H9 (cell line): ENCODE measurements at regions not wholly inside any gene's neighbourhood (a gene's known extent, or its start where the extent isn't known, plus 50 kb on each side); places are given as distances from the start of the nearest gene placed in this dataset.

ENCODE experiments used
- DNase-seq: peaks from one replicate; pipeline ENCODE4 v3.0.0-alpha.2; 2017
- H2AFZ ChIP-seq: one replicate; pipeline ENCODE4 v1.6.1; 2013; ENCODE audit warnings: mild to moderate bottlenecking, low read length, control low read depth, moderate library complexity
- H2AK5ac ChIP-seq: 2 replicates; pipeline ENCODE4 v1.6.1; 2013; ENCODE audit warnings: low read length, control low read depth, mixed read lengths; ENCODE audit not compliant: insufficient read length
- H2BK120ac ChIP-seq: one replicate; pipeline ENCODE4 v1.6.1; 2013; ENCODE audit warnings: low read depth, mild to moderate bottlenecking, low read length, control low read depth, inconsistent platforms; ENCODE audit not compliant: poor library complexity, severe bottlenecking
- H2BK12ac ChIP-seq: 2 replicates; pipeline ENCODE4 v1.6.1; 2013; ENCODE audit warnings: low read length, control low read depth, mixed read lengths, low read depth; ENCODE audit not compliant: insufficient read length
- H2BK15ac ChIP-seq: 2 replicates; pipeline ENCODE4 v1.6.1; 2013; ENCODE audit warnings: low read depth, low read length, control low read depth
- H2BK20ac ChIP-seq: one replicate; pipeline ENCODE4 v1.6.1; 2013; ENCODE audit warnings: low read depth, mild to moderate bottlenecking, low read length, control low read depth, inconsistent platforms; ENCODE audit not compliant: poor library complexity, severe bottlenecking
- H2BK5ac ChIP-seq: 2 replicates; pipeline ENCODE4 v1.6.1; 2013; ENCODE audit warnings: low read length, control low read depth, mixed read lengths; ENCODE audit not compliant: insufficient read length
- H3K14ac ChIP-seq: 2 replicates; pipeline ENCODE4 v1.6.1; 2013; ENCODE audit warnings: low read length, control low read depth; ENCODE audit not compliant: insufficient read depth
- H3K18ac ChIP-seq: 2 replicates; pipeline ENCODE4 v1.6.1; 2013; ENCODE audit warnings: low read depth, mild to moderate bottlenecking, mixed read lengths, low read length, control low read depth; ENCODE audit not compliant: insufficient read length
- H3K23ac ChIP-seq: 2 replicates; pipeline ENCODE4 v1.6.1; 2013; ENCODE audit warnings: low read length, control low read depth, mixed read lengths, low read depth; ENCODE audit not compliant: insufficient read length
- H3K23me2 ChIP-seq: 2 replicates; pipeline ENCODE4 v1.6.1; 2013; ENCODE audit warnings: low read depth, mild to moderate bottlenecking, mixed read lengths, low read length, control low read depth; ENCODE audit not compliant: insufficient read length, poor library complexity, severe bottlenecking
- H3K27ac ChIP-seq: 2 replicates; pipeline ENCODE4 v1.5.1; 2013; ENCODE audit warnings: low read length, control low read depth, mixed read lengths, low read depth; ENCODE audit not compliant: insufficient read length
- H3K27me3 ChIP-seq: 2 replicates; pipeline ENCODE4 v1.6.1; 2013; ENCODE audit warnings: low read length, control low read depth, inconsistent platforms; ENCODE audit not compliant: insufficient read depth
- H3K4ac ChIP-seq: 2 replicates; pipeline ENCODE4 v1.6.1; 2013; ENCODE audit warnings: low read depth, mild to moderate bottlenecking, control low read depth, inconsistent platforms, low read length, moderate library complexity
- H3K4me1 ChIP-seq: 2 replicates; pipeline ENCODE4 v1.6.1; 2013; ENCODE audit warnings: low read length, control low read depth, inconsistent platforms; ENCODE audit not compliant: insufficient read depth
- H3K4me2 ChIP-seq: 2 replicates; pipeline ENCODE4 v1.6.1; 2013; ENCODE audit warnings: low read length, control low read depth, mixed read lengths; ENCODE audit not compliant: insufficient read length, insufficient read depth
- H3K56ac ChIP-seq: 2 replicates; pipeline ENCODE4 v1.6.1; 2013; ENCODE audit warnings: low read depth, mild to moderate bottlenecking, mixed read lengths, low read length, control low read depth; ENCODE audit not compliant: insufficient read length
- H3K79me1 ChIP-seq: 2 replicates; pipeline ENCODE4 v1.6.1; 2013; ENCODE audit warnings: low read depth, mild to moderate bottlenecking, moderate library complexity, low read length, control low read depth, inconsistent platforms; ENCODE audit not compliant: insufficient read depth, poor library complexity, severe bottlenecking
- H3K79me2 ChIP-seq: 2 replicates; pipeline ENCODE4 v1.6.1; 2013; ENCODE audit warnings: low read length, control low read depth, inconsistent platforms; ENCODE audit not compliant: insufficient read depth
- H3K9ac ChIP-seq: 2 replicates; pipeline ENCODE4 v1.6.1; 2013; ENCODE audit warnings: low read length, control low read depth, mixed read lengths; ENCODE audit not compliant: insufficient read length; ENCODE audit errors: extremely low read depth
- H3K9me3 ChIP-seq: one replicate; pipeline ENCODE4 v1.6.1; 2013; ENCODE audit warnings: low read depth, low read length, inconsistent platforms; ENCODE audit not compliant: control insufficient read depth
- H3T11ph ChIP-seq: one replicate; pipeline ENCODE4 v1.6.1; 2013; ENCODE audit warnings: mild to moderate bottlenecking, low read length, control low read depth, inconsistent platforms
- H4K20me1 ChIP-seq: one replicate; pipeline ENCODE4 v1.6.1; 2013; ENCODE audit not compliant: control insufficient read depth, insufficient read length, insufficient read depth
- H4K5ac ChIP-seq: 2 replicates; pipeline ENCODE4 v1.6.1; 2013; ENCODE audit warnings: low read depth, mild to moderate bottlenecking, mixed read lengths, low read length, control low read depth; ENCODE audit not compliant: insufficient read length
- H4K8ac ChIP-seq: replicated peaks from 2 replicates; pipeline ENCODE4 v1.6.1; 2013; ENCODE audit warnings: low read length, control low read depth, mixed read lengths, low read depth; ENCODE audit not compliant: insufficient read length
- H4K91ac ChIP-seq: 2 replicates; pipeline ENCODE4 v1.6.1; 2013; ENCODE audit warnings: low read depth, mild to moderate bottlenecking, moderate library complexity, mixed read lengths, low read length, control low read depth; ENCODE audit not compliant: insufficient read length
- H3K27ac Mint-ChIP-seq, 3 experiments: 2 replicates in 2 of 3; 3 replicates in 1 of 3; pipeline ENCODE4 v1.8.0; 2020 to 2021; ENCODE audit warnings: mixed read lengths in 3 of 3, mild to moderate bottlenecking in 1 of 3, moderate library complexity in 1 of 3
- H3K27me3 Mint-ChIP-seq: 2 replicates; pipeline ENCODE4 v1.8.0; 2021; ENCODE audit warnings: low read depth, mild to moderate bottlenecking, moderate library complexity, mixed read lengths
- H3K36me3 Mint-ChIP-seq, 3 experiments: 2 replicates in 2 of 3; 3 replicates in 1 of 3; pipeline ENCODE4 v1.8.0; 2020 to 2021; ENCODE audit warnings: low read depth in 3 of 3, mixed read lengths in 3 of 3; ENCODE audit not compliant: insufficient read depth in 1 of 3
- H3K4me1 Mint-ChIP-seq, 2 experiments: 2 replicates each; pipeline ENCODE4 v1.8.0; 2020; ENCODE audit warnings: mixed read lengths in 2 of 2
- H3K4me3 Mint-ChIP-seq, 2 experiments: 2 replicates in 1 of 2; 3 replicates in 1 of 2; pipeline ENCODE4 v1.8.0; 2020 to 2021; ENCODE audit warnings: mild to moderate bottlenecking in 2 of 2, mixed read lengths in 2 of 2, moderate library complexity in 1 of 2
- H3K9me3 Mint-ChIP-seq, 2 experiments: 2 replicates in 1 of 2; 3 replicates in 1 of 2; pipeline ENCODE4 v1.8.0; 2020; ENCODE audit warnings: mild to moderate bottlenecking in 2 of 2, mixed read lengths in 2 of 2, moderate library complexity in 1 of 2
- CTCF ChIP-seq: fragments of 200-600 bp; sonication (generic); conservative IDR thresholded peaks from 3 replicates; pipeline ENCODE4 v1.8.0; 2021; ENCODE audit warnings: antibody characterized with exemption, mild to moderate bottlenecking

- Histone ChIP-seq H4K91ac (no peak overlapping the region), H4K5ac (no peak overlapping the region), H3K18ac (no peak overlapping the region), H3K27me3 (no peaks in the 10 kb centered on the region), H3K14ac (no peak overlapping the region), H3K23me2 (no peaks in the 10 kb centered on the region), H4K20me1 (no peaks in the 10 kb centered on the region), H3K27ac (no peak overlapping the region), H2BK20ac (no peak overlapping the region), H4K8ac (no peak overlapping the region), H3K9ac (no peak overlapping the region), H3K4me2 (no peak overlapping the region), H3K23ac (no peak overlapping the region), H2BK15ac (no peak overlapping the region), H3T11ph (no peak overlapping the region), H3K9me3 (no peaks in the 10 kb centered on the region), H2AFZ (no peak overlapping the region), H2BK5ac (no peak overlapping the region), H3K56ac (no peak overlapping the region), H3K4ac (no peak overlapping the region), H3K79me1 (no peaks in the 10 kb centered on the region), H2AK5ac (no peak overlapping the region), H2BK120ac (no peak overlapping the region), H3K4me1 (no peaks in the 10 kb centered on the region), H2BK12ac (no peak overlapping the region), H3K79me2 (no peaks in the 10 kb centered on the region)
- H3K4me3 Mint-ChIP-seq = no peak overlapping the region
- H3K9me3 Mint-ChIP-seq = peaks cover under 1% of the 10 kb centered on the region in 2 experiments; a peak in 3 of 5 replicates
- H3K36me3 Mint-ChIP-seq = peaks cover 0 to under 1% (median under 1%) of the 10 kb centered on the region in 3 experiments; a peak in 5 of 7 replicates
- H3K27me3 Mint-ChIP-seq = no peaks in the 10 kb centered on the region
- TF ChIP-seq CTCF = no peak
- no peak for DNase-seq
- no peak overlapping the region for H3K27ac Mint-ChIP-seq
- peaks cover 9 to 10% of the 10 kb centered on the region in 2 experiments; a peak in 3 of 4 replicates for H3K4me1 Mint-ChIP-seq
These were observed 1116.9 kb upstream of the CELF2 start for GRCh38 chr10:9900751-9901150.
